ENCODE measurements at regions not wholly inside any gene's neighbourhood (a gene's known extent, or its start where the extent isn't known, plus 50 kb on each side); places are given as distances from the start of the nearest gene placed in this dataset.

DNA sequence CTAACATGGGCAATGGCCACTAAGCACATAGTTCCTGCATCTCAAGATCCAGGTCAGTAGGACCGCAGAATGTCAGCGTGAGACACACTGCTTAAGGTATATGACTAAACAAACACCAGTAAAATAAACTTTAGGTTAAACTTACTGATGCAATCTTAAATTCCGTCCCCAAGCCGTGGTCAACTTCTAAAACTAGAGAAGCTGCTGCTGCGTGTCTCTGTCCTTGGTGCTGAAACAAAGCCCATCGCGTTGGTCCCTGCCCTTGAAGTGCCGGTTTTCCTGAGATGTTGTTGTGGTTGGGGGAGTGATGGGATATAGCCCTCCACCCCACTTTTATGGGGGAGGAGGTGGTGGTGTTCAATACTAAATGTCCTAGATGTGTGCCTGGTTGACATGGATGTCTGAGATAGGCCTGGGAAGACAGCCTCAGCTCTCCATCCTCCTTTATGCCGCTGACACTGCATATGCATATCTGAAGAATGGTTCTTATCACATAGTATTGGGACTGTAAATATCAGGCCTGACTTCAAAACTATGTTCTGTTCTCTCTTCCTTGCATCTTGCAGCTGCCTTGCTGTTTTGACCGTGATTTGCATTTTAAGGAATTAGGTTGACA is 72.0 kb upstream of the KCNA3 start (continued):
- TF ChIP-seq ZNF331 (CRISPR knock-in tag; IDR thresholded peaks at IDR 0.05) (peak; percentile 68; the same call in 1 of the 2 replicates), ZNF616 (CRISPR knock-in tag; IDR thresholded peaks at IDR 0.05; ENCODE audit: low read depth) (no peak), ZNF781 (CRISPR knock-in tag; IDR thresholded peaks at IDR 0.05; ENCODE audit: borderline replicate concordance, not compliant biosample characterization) (peak; percentile 57), SSRP1 (CRISPR knock-in tag; IDR thresholded peaks at IDR 0.05) (no peak), ZNF367 (CRISPR knock-in tag; IDR thresholded peaks at IDR 0.05; ENCODE audit: borderline replicate concordance) (no peak), HOXA5 (CRISPR knock-in tag; IDR thresholded peaks at IDR 0.05) (peak; percentile 53; the same call in 1 of the 2 replicates), CCAR2 (optimal IDR thresholded peaks at IDR 0.05; ENCODE audit: low read depth, low read length) (no peak), MNT (IDR thresholded peaks at IDR 0.05) (no peak), ZNF670 (CRISPR knock-in tag; IDR thresholded peaks at IDR 0.05; ENCODE audit: borderline replicate concordance) (no peak), SATB2 (CRISPR knock-in tag; IDR thresholded peaks at IDR 0.05) (0 out of 2 replicates have a peak, but pooled peaks have one; percentile 50), SNAPC2 (CRISPR knock-in tag; IDR thresholded peaks at IDR 0.05) (0 out of 2 replicates have a peak, but pooled peaks have one; percentile 33), ZMYM4 (CRISPR knock-in tag; IDR thresholded peaks at IDR 0.05) (peak; percentile 33; the same call in 1 of the 2 replicates), SALL1 (CRISPR knock-in tag; IDR thresholded peaks at IDR 0.05) (peak; percentile 89), ZNF232 (CRISPR knock-in tag; IDR thresholded peaks at IDR 0.05; ENCODE audit: borderline replicate concordance) (peak; percentile 83; the same call in 1 of the 2 replicates), YY1 (IDR thresholded peaks at IDR 0.05; ENCODE audit: insufficient read depth, insufficient replicate concordance, low read depth, low read length) (no peak), ZNF205 (CRISPR knock-in tag; IDR thresholded peaks at IDR 0.05) (0 out of 2 replicates have a peak, but pooled peaks have one; percentile 45), PITX1 (CRISPR knock-in tag; IDR thresholded peaks at IDR 0.05) (0 out of 2 replicates have a peak, but pooled peaks have one; percentile 16)
- TF ChIP-seq, protein P1, sequence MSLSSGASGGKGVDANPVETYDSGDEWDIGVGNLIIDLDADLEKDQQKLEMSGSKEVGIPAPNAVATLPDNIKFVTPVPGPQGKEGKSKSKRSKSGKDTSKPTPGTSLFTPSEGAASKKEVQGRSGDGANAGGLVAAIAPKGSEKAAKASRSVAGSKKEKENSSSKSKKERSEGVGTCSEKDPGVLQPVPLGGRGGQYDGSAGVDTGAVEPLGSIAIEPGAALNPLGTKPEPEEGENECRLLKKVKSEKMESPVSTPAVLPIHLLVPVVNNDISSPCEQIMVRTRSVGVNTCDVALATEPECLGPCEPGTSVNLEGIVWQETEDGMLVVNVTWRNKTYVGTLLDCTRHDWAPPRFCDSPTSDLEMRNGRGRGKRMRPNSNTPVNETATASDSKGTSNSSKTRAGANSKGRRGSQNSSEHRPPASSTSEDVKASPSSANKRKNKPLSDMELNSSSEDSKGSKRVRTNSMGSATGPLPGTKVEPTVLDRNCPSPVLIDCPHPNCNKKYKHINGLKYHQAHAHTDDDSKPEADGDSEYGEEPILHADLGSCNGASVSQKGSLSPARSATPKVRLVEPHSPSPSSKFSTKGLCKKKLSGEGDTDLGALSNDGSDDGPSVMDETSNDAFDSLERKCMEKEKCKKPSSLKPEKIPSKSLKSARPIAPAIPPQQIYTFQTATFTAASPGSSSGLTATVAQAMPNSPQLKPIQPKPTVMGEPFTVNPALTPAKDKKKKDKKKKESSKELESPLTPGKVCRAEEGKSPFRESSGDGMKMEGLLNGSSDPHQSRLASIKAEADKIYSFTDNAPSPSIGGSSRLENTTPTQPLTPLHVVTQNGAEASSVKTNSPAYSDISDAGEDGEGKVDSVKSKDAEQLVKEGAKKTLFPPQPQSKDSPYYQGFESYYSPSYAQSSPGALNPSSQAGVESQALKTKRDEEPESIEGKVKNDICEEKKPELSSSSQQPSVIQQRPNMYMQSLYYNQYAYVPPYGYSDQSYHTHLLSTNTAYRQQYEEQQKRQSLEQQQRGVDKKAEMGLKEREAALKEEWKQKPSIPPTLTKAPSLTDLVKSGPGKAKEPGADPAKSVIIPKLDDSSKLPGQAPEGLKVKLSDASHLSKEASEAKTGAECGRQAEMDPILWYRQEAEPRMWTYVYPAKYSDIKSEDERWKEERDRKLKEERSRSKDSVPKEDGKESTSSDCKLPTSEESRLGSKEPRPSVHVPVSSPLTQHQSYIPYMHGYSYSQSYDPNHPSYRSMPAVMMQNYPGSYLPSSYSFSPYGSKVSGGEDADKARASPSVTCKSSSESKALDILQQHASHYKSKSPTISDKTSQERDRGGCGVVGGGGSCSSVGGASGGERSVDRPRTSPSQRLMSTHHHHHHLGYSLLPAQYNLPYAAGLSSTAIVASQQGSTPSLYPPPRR (CRISPR knock-in tag; IDR thresholded peaks at IDR 0.05; ENCODE audit: borderline replicate concordance) = no peak
- TF ChIP-seq, protein P2, sequence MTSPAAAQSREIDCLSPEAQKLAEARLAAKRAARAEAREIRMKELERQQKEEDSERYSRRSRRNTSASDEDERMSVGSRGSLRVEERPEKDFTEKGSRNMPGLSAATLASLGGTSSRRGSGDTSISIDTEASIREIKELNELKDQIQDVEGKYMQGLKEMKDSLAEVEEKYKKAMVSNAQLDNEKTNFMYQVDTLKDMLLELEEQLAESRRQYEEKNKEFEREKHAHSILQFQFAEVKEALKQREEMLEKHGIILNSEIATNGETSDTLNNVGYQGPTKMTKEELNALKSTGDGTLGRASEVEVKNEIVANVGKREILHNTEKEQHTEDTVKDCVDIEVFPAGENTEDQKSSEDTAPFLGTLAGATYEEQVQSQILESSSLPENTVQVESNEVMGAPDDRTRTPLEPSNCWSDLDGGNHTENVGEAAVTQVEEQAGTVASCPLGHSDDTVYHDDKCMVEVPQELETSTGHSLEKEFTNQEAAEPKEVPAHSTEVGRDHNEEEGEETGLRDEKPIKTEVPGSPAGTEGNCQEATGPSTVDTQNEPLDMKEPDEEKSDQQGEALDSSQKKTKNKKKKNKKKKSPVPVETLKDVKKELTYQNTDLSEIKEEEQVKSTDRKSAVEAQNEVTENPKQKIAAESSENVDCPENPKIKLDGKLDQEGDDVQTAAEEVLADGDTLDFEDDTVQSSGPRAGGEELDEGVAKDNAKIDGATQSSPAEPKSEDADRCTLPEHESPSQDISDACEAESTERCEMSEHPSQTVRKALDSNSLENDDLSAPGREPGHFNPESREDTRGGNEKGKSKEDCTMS (CRISPR knock-in tag; conservative IDR thresholded peaks at IDR 0.05) = 0 out of 2 replicates have a peak, but pooled peaks have one; percentile 72
- TF ChIP-seq, protein P3, sequence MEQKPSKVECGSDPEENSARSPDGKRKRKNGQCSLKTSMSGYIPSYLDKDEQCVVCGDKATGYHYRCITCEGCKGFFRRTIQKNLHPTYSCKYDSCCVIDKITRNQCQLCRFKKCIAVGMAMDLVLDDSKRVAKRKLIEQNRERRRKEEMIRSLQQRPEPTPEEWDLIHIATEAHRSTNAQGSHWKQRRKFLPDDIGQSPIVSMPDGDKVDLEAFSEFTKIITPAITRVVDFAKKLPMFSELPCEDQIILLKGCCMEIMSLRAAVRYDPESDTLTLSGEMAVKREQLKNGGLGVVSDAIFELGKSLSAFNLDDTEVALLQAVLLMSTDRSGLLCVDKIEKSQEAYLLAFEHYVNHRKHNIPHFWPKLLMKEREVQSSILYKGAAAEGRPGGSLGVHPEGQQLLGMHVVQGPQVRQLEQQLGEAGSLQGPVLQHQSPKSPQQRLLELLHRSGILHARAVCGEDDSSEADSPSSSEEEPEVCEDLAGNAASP (CRISPR knock-in tag; IDR thresholded peaks at IDR 0.05; ENCODE audit: borderline replicate concordance) = peak; percentile 52; the same call in 1 of the 2 replicates
